OCI-LY3 (cell line): ENCODE measurements at regions not wholly inside any gene's neighbourhood (a gene's known extent, or its start where the extent isn't known, plus 50 kb on each side); places are given as distances from the start of the nearest gene placed in this dataset.

ENCODE experiments used
- H2AFZ ChIP-seq: fragments of 200-600, 300-600 bp; shearing (Covaris generic); 2 replicates; pipeline ENCODE4 v1.6.0; 2014; ENCODE audit warnings: antibody characterized with exemption, low read depth, low read length
- H3K27ac ChIP-seq: fragments of 200-600, 300-600 bp; sonication (generic); 2 replicates; pipeline ENCODE4 v1.5.1; 2014; ENCODE audit warnings: mild to moderate bottlenecking, low read length, moderate library complexity, mixed read lengths
- H3K27me3 ChIP-seq: fragments of 200-600, 300-600 bp; sonication (generic); 2 replicates; pipeline ENCODE4 v1.6.1; 2014; ENCODE audit warnings: low read depth, low read length, mixed read lengths
- H3K36me3 ChIP-seq: fragments of 200-600, 300-600 bp; sonication (generic); replicated peaks from 2 replicates; pipeline ENCODE3; 2014; ENCODE audit warnings: low read depth, low read length, mixed read lengths
- H3K4me1 ChIP-seq: fragments of 300-600, 200-600 bp; sonication (generic); 2 replicates; pipeline ENCODE4 v1.6.1; 2014; ENCODE audit warnings: low read length, mixed read lengths
- H3K4me2 ChIP-seq: fragments of 200-600, 300-600 bp; sonication (generic); 2 replicates; pipeline ENCODE4 v1.6.1; 2014; ENCODE audit warnings: low read length, mixed read lengths
- H3K4me3 ChIP-seq: fragments of 300-600, 200-600 bp; sonication (generic); 2 replicates; pipeline ENCODE4 v1.5.1; 2014; ENCODE audit warnings: antibody characterized with exemption, mild to moderate bottlenecking, low read length, moderate library complexity
- H3K79me2 ChIP-seq: fragments of 300-600, 200-600 bp; shearing (Covaris generic); 2 replicates; pipeline ENCODE4 v1.6.1; 2014; ENCODE audit warnings: mild to moderate bottlenecking, low read length, mixed read lengths
- H3K9ac ChIP-seq: fragments of 300-600, 200-600 bp; shearing (Covaris generic); 2 replicates; pipeline ENCODE4 v1.6.0; 2014; ENCODE audit warnings: mild to moderate bottlenecking, low read length, moderate library complexity
- H3K9me3 ChIP-seq: fragments of 200-600, 300-600 bp; shearing (Covaris generic); 2 replicates; pipeline ENCODE4 v1.6.1; 2014; ENCODE audit warnings: low read length, mixed read lengths; ENCODE audit not compliant: insufficient read depth
- H4K20me1 ChIP-seq: fragments of 200-600, 300-600 bp; sonication (generic); 2 replicates; pipeline ENCODE4 v1.6.1; 2016; ENCODE audit warnings: low read length, mixed read lengths; ENCODE audit not compliant: insufficient read depth
- EZH2phosphoT487 ChIP-seq: fragments of 200-600 bp; shearing (Covaris generic); IDR thresholded peaks from 2 replicates; pipeline ENCODE4 v1.6.1; 2018; ENCODE audit warnings: antibody characterized with exemption, mixed run types, low read depth
- TF ChIP-seq, protein P1 (sequence below): fragments of 200-600, 300-600 bp; sonication (generic); IDR thresholded peaks from 2 replicates; pipeline ENCODE4 v1.5.1; 2014; ENCODE audit warnings: antibody characterized with exemption, low read length, low read depth

GRCh38 chr11:81005595-81005994 is 1564.8 kb upstream of the TENM4 start:
- H3K27ac ChIP-seq = no peak overlapping the region
- H3K4me2 ChIP-seq = peak overlapping the region; percentile 39

GRCh38 chr11:81004576-81004975 is 1563.7 kb upstream of the TENM4 start:
- Histone ChIP-seq H3K4me3 (no peak overlapping the region), H4K20me1 (no peaks in the 10 kb centered on the region), H3K4me2 (no peak overlapping the region)

More at GRCh38 chr11:81005595-81005994, 1564.8 kb upstream of the TENM4 start:
- H3K79me2 ChIP-seq = no peaks in the 10 kb centered on the region
- H3K36me3 ChIP-seq = no peaks in the 10 kb centered on the region
- no peaks in the 10 kb centered on the region for H3K27me3 ChIP-seq
- no peak overlapping the region for H3K9ac ChIP-seq
- peak overlapping the region; percentile 53; the same call in 1 of the 2 replicates for H2AFZ ChIP-seq
- no peaks in the 10 kb centered on the region for H3K9me3 ChIP-seq
- TF ChIP-seq, protein P1, sequence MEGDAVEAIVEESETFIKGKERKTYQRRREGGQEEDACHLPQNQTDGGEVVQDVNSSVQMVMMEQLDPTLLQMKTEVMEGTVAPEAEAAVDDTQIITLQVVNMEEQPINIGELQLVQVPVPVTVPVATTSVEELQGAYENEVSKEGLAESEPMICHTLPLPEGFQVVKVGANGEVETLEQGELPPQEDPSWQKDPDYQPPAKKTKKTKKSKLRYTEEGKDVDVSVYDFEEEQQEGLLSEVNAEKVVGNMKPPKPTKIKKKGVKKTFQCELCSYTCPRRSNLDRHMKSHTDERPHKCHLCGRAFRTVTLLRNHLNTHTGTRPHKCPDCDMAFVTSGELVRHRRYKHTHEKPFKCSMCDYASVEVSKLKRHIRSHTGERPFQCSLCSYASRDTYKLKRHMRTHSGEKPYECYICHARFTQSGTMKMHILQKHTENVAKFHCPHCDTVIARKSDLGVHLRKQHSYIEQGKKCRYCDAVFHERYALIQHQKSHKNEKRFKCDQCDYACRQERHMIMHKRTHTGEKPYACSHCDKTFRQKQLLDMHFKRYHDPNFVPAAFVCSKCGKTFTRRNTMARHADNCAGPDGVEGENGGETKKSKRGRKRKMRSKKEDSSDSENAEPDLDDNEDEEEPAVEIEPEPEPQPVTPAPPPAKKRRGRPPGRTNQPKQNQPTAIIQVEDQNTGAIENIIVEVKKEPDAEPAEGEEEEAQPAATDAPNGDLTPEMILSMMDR = no peak
- no peak for TF ChIP-seq EZH2phosphoT487
- H3K4me1 ChIP-seq = peaks cover 15% of the 10 kb centered on the region
- H3K4me3 ChIP-seq = no peak overlapping the region
- no peaks in the 10 kb centered on the region for H4K20me1 ChIP-seq

GRCh38 chr11:81002374-81002773 is 1561.5 kb upstream of the TENM4 start:
- Histone ChIP-seq H4K20me1 (no peaks in the 10 kb centered on the region), H3K27me3 (no peaks in the 10 kb centered on the region), H3K4me1 (peaks cover 15% of the 10 kb centered on the region), H3K36me3 (no peaks in the 10 kb centered on the region), H3K4me3 (no peak overlapping the region), H3K27ac (no peak overlapping the region), H3K79me2 (no peaks in the 10 kb centered on the region), H2AFZ (no peak overlapping the region), H3K4me2 (no peak overlapping the region), H3K9me3 (no peaks in the 10 kb centered on the region), H3K9ac (no peak overlapping the region)
- TF ChIP-seq, protein P1 = peak; percentile 40
- no peak for TF ChIP-seq EZH2phosphoT487

More at GRCh38 chr11:81004576-81004975, 1563.7 kb upstream of the TENM4 start:
- H3K9ac ChIP-seq = no peak overlapping the region
- H3K27me3 ChIP-seq = no peaks in the 10 kb centered on the region
- TF ChIP-seq EZH2phosphoT487 = no peak
- TF ChIP-seq, protein P1 = no peak
- H3K36me3 ChIP-seq = no peaks in the 10 kb centered on the region
- no peak overlapping the region for H3K27ac ChIP-seq
- no peaks in the 10 kb centered on the region for H3K79me2 ChIP-seq
- no peak overlapping the region for H2AFZ ChIP-seq
- peaks cover 15% of the 10 kb centered on the region for H3K4me1 ChIP-seq
- H3K9me3 ChIP-seq = no peaks in the 10 kb centered on the region

DNA sequence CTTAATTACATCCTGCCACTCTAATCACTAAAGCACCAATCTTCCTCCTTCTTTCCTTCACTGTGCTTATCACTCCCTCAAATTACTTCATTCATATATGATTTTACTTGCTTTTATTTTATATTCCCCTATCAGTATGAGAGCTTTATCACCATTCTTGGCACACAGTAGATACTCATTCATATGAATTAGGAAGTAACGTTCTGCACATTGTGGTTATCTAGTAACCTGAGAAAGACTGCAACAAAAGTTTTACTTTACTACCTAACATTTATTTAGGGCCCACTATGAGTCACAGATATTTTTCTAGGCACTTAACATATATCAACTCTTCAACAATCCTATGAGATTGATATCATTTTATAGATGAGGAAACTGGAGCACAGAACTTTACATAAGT is 1559.9 kb upstream of the TENM4 start:
- Histone ChIP-seq H3K36me3 (no peaks in the 10 kb centered on the region), H3K79me2 (no peaks in the 10 kb centered on the region), H3K27me3 (no peaks in the 10 kb centered on the region), H3K9me3 (no peaks in the 10 kb centered on the region), H3K4me1 (peaks cover 4% of the 10 kb centered on the region), H3K9ac (no peak overlapping the region), H2AFZ (no peak overlapping the region), H4K20me1 (no peaks in the 10 kb centered on the region), H3K27ac (no peak overlapping the region), H3K4me3 (no peak overlapping the region), H3K4me2 (no peak overlapping the region)
- TF ChIP-seq EZH2phosphoT487 = no peak
- TF ChIP-seq, protein P1 = no peak
